ENCODE measurements at regions not wholly inside any gene's neighbourhood (a gene's known extent, or its start where the extent isn't known, plus 50 kb on each side); places are given as distances from the start of the nearest gene placed in this dataset.
"Not testable (repeated sequence)": the region's sequence is repeated elsewhere in the genome, so short reads cannot be mapped to it uniquely, and the experiment has no call there.

GRCh38 chr6:169858935-169859351 lies 107.5 kb downstream of the ERMARD start:
- Histone ChIP-seq H3K27ac (no peak overlapping the region), H3K36me3 (ENCODE audit: control insufficient read depth, insufficient read depth, low read length) (no peaks in the 10 kb centered on the region), H3K4me3 (ENCODE audit: low read depth, low read length) (no peak overlapping the region), H3K79me2 (no peaks in the 10 kb centered on the region), H3K9me3 (ENCODE audit: control insufficient read depth, low read length) (no peaks in the 10 kb centered on the region), H3K9ac (no peak overlapping the region), H3K27me3 (ENCODE audit: control insufficient read depth, insufficient read depth, low read length) (no peaks in the 10 kb centered on the region), H3K4me1 (no peaks in the 10 kb centered on the region), H2AFZ (no peak overlapping the region), H3K4me2 (ENCODE audit: low read length) (no peak overlapping the region)
- TF ChIP-seq, protein P1, sequence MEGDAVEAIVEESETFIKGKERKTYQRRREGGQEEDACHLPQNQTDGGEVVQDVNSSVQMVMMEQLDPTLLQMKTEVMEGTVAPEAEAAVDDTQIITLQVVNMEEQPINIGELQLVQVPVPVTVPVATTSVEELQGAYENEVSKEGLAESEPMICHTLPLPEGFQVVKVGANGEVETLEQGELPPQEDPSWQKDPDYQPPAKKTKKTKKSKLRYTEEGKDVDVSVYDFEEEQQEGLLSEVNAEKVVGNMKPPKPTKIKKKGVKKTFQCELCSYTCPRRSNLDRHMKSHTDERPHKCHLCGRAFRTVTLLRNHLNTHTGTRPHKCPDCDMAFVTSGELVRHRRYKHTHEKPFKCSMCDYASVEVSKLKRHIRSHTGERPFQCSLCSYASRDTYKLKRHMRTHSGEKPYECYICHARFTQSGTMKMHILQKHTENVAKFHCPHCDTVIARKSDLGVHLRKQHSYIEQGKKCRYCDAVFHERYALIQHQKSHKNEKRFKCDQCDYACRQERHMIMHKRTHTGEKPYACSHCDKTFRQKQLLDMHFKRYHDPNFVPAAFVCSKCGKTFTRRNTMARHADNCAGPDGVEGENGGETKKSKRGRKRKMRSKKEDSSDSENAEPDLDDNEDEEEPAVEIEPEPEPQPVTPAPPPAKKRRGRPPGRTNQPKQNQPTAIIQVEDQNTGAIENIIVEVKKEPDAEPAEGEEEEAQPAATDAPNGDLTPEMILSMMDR (IDR thresholded peaks at IDR 0.05), result no peak

DNA sequence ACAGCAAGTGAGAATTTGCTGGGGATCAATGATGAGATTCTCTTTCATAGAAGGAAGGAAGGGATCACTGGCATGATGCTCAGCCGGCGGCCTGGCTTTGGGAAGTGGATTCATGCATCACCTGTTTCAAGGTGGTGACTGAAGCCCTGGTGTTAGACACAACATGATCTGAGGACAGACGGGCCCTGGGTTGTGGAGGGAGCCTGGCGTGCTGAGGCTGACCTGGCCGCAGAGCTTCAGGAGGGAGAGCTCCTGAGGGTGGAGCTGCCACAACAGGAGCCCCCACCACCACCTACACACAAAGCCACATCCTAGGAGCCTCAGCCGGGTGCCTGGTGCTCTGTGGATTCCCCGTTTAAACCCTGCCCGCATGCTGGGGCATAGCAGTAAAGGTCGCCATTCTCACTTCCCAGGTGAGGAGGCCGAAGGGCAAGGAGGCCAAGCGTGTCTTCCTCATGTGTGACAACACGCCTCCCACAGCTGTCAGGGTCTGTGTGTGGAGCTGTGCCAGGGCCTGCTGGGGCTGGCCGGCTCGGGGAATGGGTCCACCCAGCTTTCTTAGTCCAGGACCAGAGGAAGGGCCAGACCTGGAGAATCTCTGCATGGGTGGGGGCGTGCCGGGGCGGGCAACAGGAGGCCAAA lies 107.0 kb downstream of the ERMARD start:
- Histone ChIP-seq H3K4me3 (ENCODE audit: low read depth, low read length) (no peak overlapping the region), H3K9ac (no peak overlapping the region), H3K9me3 (ENCODE audit: control insufficient read depth, low read length) (no peaks in the 10 kb centered on the region), H3K4me1 (no peaks in the 10 kb centered on the region), H3K27me3 (ENCODE audit: control insufficient read depth, insufficient read depth, low read length) (no peaks in the 10 kb centered on the region), H2AFZ (no peak overlapping the region), H3K79me2 (no peaks in the 10 kb centered on the region), H3K36me3 (ENCODE audit: control insufficient read depth, insufficient read depth, low read length) (no peaks in the 10 kb centered on the region), H3K27ac (no peak overlapping the region), H3K4me2 (ENCODE audit: low read length) (no peak overlapping the region)
- TF ChIP-seq, protein P1 (IDR thresholded peaks at IDR 0.05), result no peak

GRCh38 chr6:169857343-169858292 lies 106.2 kb downstream of the ERMARD start:
- H3K9me3 ChIP-seq (ENCODE audit: control insufficient read depth, low read length), result no peaks in the 10 kb centered on the region
- no peak overlapping the region for H3K27ac ChIP-seq
- TF ChIP-seq, protein P1 (IDR thresholded peaks at IDR 0.05), result no peak
- H3K36me3 ChIP-seq (ENCODE audit: control insufficient read depth, insufficient read depth, low read length), result no peaks in the 10 kb centered on the region
- no peak overlapping the region for H3K9ac ChIP-seq
- H3K27me3 ChIP-seq (ENCODE audit: control insufficient read depth, insufficient read depth, low read length), result no peaks in the 10 kb centered on the region
- no peaks in the 10 kb centered on the region for H3K79me2 ChIP-seq
- no peak overlapping the region for H2AFZ ChIP-seq
- no peak overlapping the region for H3K4me2 ChIP-seq (ENCODE audit: low read length)
- H3K4me3 ChIP-seq (ENCODE audit: low read depth, low read length), result no peak overlapping the region
- H3K4me1 ChIP-seq, result no peaks in the 10 kb centered on the region

DNA sequence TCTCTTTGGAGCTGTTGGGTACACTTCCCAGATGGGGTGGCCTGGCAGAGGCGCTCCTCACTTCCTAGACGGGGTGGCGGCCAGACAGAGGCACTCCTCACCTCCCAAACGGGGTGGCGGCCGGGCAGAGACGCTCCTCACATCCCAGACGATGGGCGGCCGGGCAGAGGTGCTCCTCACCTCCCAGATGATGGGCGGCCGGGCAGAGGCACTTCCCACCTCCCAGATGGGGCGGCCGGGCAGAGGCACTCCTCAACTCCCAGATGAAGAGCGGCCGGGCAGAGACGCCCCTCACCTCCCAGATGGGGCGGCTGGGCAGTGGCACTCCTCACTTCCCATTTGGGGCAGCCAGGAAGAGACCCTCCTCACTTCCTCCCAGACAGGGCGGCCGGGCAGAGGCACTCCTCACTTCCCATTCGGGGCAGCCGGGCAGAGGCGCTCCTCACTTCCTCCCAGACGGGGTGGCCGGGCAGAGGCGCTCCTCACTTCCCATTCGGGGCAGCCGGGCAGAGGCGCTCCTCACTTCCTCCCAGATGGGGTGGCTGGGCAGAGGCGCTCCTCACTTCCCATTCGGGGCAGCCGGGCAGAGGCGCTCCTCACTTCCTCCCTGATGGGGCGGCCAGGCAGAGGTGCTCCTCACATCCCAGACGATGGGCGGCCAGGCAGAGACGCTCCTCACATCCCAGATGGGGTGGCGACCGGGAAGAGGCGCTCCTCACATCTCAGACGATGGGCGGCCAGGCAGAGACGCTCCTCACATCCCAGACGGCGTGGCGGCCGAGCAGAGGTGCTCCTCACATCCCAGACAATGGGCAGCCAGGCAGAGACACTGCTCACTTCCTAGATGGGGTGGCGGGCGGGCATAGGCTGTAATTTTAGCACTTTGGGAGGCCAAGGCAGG lies 105.3 kb downstream of the ERMARD start:
- not testable (repeated sequence) for H3K4me2 ChIP-seq (ENCODE audit: low read length); H3K4me3 ChIP-seq (ENCODE audit: low read depth, low read length); H3K27me3 ChIP-seq (ENCODE audit: control insufficient read depth, insufficient read depth, low read length); H3K9me3 ChIP-seq (ENCODE audit: control insufficient read depth, low read length); H2AFZ ChIP-seq; H3K36me3 ChIP-seq (ENCODE audit: control insufficient read depth, insufficient read depth, low read length); H3K4me1 ChIP-seq; H3K9ac ChIP-seq; H3K27ac ChIP-seq; H3K79me2 ChIP-seq

- Histone ChIP-seq H3K9me3 (ENCODE audit: control insufficient read depth, low read length) (no peaks in the 10 kb centered on the region), H3K4me2 (ENCODE audit: low read length) (no peak overlapping the region), H3K4me3 (ENCODE audit: low read depth, low read length) (no peak overlapping the region), H3K79me2 (no peaks in the 10 kb centered on the region), H3K9ac (no peak overlapping the region), H3K27ac (no peak overlapping the region), H2AFZ (no peak overlapping the region), H3K4me1 (no peaks in the 10 kb centered on the region), H3K36me3 (ENCODE audit: control insufficient read depth, insufficient read depth, low read length) (no peaks in the 10 kb centered on the region), H3K27me3 (ENCODE audit: control insufficient read depth, insufficient read depth, low read length) (no peaks in the 10 kb centered on the region)
- TF ChIP-seq, protein P1 (IDR thresholded peaks at IDR 0.05), result no peak
Observed at GRCh38 chr6:169854813-169855212, 103.4 kb downstream of the ERMARD start.
